Heart left ventricle (tissue), 13 donors: ENCODE measurements at regions not wholly inside any gene's neighbourhood (a gene's known extent, or its start where the extent isn't known, plus 50 kb on each side); places are given as distances from the start of the nearest gene placed in this dataset.

Experiments used
- CTCF ChIP-seq, 12 donors: fragments of 200-600 bp; sonication (generic) in 4 of 12; IDR thresholded peaks; one replicate each; pipeline versions ENCODE4 v1.5.0 to v1.8.0; 2018 to 2022; ENCODE audit warnings: antibody characterized with exemption in 12 of 12, mild to moderate bottlenecking in 5 of 12
- POLR2A ChIP-seq, 2 donors: fragments of 450-650 bp; IDR thresholded peaks; one replicate each; pipeline ENCODE4 v1.6.1; 2017; ENCODE audit warnings: antibody characterized with exemption in 2 of 2, mild to moderate bottlenecking in 2 of 2, moderate library complexity in 2 of 2
- donor health status: ischemic (EF 13 %, LVEDD 7.1; RV severe dilation, severe dysfunction).
- donor health status: DM: no; HTN: yes; CAD: no.
- donor health status: DM: no; HTN: no; CAD: no.
- donor health status: ischemic (EF 25% LVEDD 6.9; RV normal size, moderate dysfunction).
- donor health status: ischemic (EF 25% LVEDD 5.7; RV mildly dilated, moderate dysfunction).
- donor health status: ischemic (EF 35%, LVEDD 5.7; RV mildly dilated, moderate dysfunction).
- donor health status: nonischemic (EF 11% LVEDD 7.7; RV severe dilation, severe dysfunction).
- donor health status: DM: yes; HTN: yes; CAD: no.
- donor health status: PGD.
- donor health status: ischemic (EF 29% LVEDD 5.4; RV normal size, mild dysfunction).
- donor health status: nonischemic (EF 23%, LVEDD 6.1; RV moderate dilation, normal function).

GRCh38 chr2:195447323-195447975, 209.6 kb upstream of the SLC39A10 start:
- no peak for TF ChIP-seq CTCF (IDR thresholded peaks at IDR 0.05)
- TF ChIP-seq POLR2A (IDR thresholded peaks at IDR 0.05): no peak
